HG02588 (cell line): ENCODE measurements at regions not wholly inside any gene's neighbourhood (a gene's known extent, or its start where the extent isn't known, plus 50 kb on each side); places are given as distances from the start of the nearest gene placed in this dataset.

ENCODE experiments used
- ATAC-seq: cut with Tn5 transposase; IDR thresholded peaks from one replicate; pipeline ENCODE4 v1.9.1; 2021; ENCODE audit warnings: mild to moderate bottlenecking, moderate library complexity; ENCODE audit not compliant: unreplicated experiment

DNA sequence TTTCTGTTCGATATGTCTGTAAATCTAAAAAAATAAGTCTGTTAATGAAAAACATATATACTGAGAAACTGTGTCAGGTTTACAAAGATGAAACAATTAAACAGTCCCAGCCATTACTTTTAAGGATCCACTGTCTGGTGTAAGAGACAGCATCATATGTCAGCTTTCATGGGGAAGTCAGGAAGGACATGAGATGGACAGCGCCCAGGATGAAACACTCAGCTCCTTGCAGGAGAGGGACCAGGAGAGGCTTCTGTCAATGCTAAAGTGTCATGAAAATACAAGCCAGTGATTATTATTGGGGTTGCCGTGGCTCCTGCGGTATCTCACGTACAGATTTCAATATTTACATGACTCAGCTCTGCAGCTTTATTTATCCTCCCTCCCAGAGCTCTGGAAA lies 1524.6 kb downstream of the TBC1D22A start:
- no peak for ATAC-seq

DNA sequence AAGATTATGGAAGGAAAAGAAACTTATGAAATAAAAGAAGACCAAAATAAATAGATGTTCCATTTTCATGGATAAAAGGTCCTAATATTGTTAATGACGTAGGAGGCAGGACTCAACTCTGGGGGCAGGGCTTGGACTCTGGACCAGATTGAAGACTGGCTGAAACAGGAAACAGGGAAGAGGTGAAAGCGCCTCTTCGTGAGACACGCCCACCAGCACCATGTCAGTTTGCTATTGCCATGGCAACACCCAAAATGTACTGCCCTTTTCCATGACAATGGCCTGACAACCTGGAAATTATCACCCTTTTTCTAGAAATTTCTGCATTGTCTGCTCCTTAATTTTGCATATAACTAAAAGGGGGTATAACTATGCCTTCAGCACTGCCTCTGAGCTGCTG lies 1522.2 kb downstream of the TBC1D22A start:
- no peak for ATAC-seq

DNA sequence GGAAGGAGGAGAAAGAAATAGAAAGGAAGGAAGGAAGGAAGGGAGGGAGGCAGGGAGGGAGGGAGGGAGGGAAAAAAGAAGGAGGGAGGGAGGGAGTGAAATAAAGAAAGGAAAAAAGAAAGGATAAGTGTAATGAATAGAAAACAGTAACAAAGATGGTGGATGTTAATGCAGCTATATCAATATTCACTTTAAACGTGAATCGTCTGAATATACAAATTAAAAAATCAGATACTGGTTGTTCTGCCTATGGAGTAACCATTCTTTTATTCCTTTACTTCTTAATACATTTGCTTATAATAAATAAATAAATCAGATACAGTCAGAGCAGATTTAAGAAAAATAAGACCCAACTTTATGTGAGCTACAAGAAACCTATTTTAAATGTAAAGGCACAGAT lies 1520.4 kb downstream of the TBC1D22A start:
- ATAC-seq: no peak

DNA sequence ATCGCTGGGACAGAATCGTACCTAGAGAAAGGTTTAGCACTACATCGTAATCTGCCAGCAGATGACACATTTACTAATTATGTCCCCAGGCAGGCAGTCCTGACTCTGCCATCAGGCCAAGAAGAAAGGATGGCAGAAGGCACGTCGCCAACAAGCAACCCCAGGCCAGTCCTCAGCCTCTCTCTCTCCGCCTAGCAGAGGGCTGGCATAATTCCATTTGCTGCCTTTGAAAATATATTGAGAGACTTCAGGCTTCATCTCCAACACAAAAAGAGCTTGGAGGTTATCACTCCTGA lies 1517.0 kb downstream of the TBC1D22A start:
- no peak for ATAC-seq

DNA sequence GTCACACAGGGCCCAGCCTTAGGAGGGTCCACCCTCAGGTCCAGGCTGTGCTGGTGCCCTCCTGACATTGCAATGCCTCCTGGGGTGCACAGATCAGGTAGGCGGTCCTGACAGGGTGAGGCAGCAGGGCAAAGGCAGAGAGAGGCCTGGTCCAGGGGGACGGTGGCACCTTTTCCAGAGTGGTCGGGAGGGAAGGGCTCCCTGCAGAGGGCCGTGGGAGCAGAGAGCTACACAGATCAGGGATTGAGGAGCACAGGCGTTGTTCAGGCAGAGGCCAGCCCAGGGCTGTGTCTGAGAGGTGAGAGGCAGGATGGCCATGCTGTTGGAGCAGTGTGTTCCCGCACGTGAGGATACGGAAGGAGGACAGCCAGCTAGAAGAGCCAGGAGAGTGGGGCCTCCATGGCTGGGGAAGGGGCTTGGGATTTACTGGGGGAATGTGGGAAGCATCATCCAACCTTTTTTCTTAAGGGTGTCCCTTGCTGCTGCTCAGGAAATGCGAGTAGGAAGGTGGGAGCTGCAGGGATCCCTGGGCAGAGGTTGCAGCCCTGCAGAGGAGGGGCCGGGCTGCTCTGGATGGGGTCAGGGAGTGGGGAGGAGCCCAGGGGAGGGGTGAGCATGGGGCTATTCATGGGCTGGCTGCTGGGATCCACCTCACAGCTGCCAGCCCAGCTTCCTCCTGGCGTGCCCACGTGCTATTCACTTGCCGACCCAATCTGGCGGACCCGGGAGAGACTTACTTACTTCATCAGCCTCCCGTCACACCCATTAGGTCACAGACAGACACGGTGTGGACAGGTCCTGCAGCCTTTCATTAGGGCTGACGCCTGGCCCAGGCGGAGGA lies 1516.4 kb downstream of the TBC1D22A start:
- ATAC-seq: no peak

DNA sequence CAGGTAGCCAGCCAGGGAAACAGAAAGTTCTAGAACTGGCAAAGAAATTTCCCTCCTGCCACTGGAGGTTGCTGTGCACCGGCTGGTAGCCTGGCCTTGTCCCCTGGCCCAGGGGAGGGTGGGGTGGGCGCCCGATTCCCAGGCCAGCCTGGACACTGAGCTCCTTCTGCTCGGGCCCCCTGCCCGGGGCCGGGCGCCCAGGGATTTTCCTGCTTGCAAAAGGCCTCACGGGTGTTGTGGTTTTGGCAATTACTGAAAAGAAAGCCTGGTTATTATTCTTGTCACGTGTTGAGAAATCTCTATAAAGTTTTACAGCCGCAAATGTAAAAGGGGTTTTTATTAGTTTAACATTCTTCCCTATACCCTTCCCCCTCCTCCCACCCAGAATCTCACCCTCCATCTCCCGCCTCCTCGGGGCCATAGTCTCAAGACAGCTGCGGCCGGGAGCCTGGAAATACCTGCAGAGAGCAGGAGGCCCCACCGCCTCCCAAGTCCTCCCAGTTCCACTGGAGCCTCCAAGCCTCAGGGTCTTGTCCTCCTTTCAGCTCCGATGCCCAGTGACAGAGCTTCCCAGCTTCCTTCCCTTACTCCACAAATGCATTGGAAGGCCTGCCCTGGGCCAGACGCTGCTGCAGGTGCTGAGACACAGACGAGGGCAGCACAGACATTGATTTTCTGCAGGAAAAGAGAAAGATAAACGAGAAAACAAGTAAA lies 1515.6 kb downstream of the TBC1D22A start:
- no peak for ATAC-seq

DNA sequence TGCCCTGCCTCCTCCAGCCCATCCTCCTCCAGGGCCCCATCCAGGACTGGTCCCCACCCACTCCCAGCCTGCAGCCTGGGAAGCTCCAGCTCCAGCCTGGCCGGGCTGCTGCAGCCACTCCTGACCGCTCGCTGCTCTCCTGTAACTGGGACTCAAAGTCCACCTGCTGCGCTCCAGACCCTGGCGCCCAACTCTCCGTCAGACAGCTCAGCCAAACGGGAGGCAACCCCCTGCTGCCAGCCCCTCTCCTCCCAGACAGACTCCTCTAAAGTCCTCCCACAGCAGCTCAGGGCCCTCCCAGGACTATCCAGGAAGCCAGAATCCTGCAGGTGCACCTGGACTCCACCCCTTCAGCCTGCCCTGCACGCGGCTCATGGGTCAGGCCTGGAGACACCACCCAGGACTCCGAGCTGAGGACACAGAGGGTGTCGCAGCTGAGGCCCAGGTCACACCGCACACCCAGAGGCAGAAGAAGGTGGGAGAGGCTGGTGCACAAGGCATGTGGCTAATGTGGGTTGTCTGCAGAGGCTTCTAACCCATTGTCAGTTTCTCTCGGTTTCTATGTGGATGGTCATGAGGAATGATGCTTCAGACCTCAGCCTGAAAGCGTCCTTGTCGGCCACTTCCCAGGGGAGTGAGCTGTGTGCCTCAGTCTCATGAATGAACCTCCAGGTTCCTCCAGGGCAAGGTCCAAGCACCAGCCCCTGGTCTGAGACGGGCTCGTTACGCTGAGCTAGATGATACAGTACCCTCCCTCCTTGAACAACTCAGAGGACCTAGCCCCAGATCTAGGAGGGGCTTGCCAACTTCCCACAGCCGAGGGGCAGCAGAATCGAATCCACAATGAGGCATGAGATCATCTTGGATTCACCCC lies 1514.8 kb downstream of the TBC1D22A start:
- ATAC-seq: no peak

DNA sequence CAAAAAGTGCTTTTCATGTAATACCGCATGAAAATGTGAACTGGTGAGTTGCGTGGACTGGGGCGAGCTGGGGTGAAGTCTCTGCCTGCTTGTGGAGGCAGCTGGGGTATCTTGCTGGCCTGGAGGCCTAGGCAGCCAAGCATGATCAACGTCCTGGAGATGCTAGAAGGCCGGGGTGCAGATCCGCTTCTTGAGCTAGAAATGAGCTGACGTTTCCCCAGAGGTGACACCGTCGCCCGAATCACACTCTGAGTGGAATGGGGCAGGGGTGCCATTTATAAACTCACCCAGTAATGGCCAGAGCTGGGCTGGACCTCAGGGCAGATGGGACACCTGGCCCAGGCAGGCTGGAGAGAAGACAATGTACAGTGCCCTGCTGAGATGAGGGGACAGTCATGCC lies 1513.0 kb downstream of the TBC1D22A start:
- no peak for ATAC-seq

DNA sequence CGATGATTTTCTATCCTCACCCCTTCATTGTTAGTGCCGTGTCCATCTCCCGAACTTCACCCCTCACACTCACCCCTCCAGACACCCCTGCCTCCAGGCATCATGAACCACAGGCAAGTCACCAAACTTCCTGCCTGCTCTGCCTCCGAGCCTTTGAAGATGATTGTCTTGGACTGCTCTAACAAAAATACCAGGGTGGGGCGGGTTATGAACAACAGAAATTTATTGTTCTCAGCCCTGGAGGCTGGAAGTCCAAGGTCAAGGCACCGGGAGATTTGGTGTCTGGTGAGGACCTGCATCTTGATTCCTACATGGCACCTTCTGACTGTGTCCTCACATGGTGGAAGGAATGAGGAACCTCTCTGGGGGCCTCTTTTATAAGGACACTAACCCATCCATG lies 1508.3 kb downstream of the TBC1D22A start:
- ATAC-seq: no peak

DNA sequence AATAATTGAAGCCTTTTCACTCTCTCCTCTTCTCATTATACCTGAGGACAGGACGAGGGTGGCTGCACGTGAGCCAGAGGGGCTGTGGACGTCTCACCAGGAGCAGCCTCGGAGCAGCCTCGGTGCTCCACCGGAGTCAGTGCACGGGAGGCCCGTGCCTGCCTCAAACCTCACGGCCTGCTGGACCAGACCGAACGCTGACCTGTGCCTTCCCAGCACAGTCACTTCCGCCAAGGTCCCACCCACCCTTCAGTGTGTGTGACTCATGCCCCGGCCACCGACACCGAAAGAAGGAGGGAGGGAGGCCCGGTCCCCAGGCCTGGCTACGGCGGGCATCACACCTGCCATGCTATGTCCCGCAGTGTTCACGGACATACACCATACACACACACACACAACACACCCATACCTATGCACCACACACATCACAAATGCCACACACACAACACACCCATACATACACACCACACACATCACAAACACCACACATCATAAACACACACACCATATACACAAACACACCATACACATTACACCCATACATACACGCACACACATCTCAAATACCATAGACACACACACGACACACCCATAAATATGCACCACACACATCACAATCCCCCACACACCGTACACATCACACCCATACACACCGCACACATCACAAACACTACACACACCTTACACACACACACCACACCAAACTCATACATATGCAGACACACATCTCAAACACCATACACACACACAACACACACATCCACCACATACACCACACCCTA lies 1506.5 kb downstream of the TBC1D22A start:
- ATAC-seq: no peak

DNA sequence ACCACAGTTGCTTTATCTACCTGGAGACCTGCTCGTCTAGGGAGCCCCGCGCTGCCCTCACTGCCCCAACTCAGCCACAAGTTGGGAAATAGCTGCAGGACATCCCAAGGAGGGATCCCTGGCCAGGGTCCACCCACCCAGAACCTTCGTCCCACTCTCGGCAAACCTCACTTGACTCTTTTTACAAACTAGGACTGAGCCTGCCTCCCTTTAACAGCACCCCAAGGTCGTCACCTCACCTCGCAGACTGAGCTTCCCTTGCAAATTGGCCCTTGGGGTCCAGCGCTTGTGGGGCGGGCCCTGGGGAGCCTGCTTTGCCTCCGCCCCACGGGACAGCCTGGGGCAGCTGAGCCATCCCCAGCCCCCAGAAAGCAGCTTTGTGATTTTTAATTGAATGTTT lies 1505.8 kb downstream of the TBC1D22A start:
- ATAC-seq: no peak

DNA sequence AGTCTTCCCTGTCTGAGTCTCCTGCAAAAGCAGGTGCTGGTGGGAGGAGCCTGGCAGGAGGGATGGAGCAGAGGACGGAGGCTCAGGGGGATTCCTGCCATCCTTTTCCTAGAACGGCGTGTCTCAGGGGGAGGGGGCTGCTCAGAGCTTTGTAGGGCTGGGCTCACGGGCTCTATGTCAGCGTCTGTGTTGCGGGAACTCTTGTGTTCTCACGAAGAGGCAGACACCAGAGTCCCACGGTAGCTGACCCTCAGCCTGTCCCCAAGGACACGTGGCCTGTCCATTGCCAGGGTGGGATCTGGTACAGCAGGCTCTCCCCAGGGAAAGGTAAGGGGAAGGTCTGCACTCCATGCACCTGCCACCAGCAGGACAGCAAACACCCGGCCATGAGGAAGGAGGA lies 1505.2 kb downstream of the TBC1D22A start:
- ATAC-seq: no peak

DNA sequence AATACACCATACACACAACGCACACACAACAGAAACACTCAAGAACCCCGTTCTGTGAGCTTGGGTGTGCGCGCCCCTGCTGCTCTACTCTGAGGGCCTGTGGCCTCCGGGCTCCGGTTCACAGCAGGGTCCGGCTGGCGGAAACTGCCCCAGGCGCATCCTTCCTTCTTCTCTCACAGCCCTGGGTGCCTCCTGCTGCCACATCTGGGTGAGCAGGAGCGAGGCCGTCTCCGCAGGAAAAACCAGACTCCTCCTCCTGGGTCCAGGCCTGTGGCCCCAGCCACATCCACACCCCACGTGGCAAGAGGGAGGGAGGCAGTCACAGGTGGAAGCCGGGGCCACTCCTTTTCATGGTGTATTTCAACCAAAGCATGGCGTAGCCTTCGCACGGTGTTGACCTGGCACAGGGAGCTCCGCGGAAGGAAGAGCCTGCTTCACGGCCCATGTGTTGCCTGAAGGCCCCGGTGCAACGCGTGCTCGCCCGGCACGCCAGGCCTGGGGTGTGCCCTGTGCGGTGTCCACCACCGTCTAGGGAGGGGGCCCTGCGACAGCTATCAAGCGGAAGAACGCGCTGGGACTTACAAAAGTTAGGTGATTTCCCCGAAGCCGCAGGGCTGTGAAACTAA lies 1502.7 kb downstream of the TBC1D22A start:
- ATAC-seq: no peak

DNA sequence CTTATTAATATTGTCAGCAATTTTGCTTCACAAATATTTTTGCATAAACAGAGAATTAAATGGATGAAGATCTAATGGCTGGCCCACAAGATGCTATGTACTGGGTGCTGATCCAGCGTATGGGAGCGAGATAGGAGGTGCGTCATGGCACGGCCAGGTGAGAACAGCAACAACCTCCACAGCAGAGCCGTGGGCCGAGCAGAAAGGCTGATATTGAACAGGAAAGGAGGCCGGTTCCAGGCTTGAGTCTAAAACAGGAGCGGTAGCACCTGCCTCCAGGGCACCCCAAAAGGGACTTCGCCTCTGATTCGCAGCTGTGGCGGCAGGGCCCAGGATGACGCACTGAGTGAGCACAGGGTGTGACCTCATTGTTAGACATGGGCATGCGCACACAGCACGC lies 1502.1 kb downstream of the TBC1D22A start:
- ATAC-seq: no peak

DNA sequence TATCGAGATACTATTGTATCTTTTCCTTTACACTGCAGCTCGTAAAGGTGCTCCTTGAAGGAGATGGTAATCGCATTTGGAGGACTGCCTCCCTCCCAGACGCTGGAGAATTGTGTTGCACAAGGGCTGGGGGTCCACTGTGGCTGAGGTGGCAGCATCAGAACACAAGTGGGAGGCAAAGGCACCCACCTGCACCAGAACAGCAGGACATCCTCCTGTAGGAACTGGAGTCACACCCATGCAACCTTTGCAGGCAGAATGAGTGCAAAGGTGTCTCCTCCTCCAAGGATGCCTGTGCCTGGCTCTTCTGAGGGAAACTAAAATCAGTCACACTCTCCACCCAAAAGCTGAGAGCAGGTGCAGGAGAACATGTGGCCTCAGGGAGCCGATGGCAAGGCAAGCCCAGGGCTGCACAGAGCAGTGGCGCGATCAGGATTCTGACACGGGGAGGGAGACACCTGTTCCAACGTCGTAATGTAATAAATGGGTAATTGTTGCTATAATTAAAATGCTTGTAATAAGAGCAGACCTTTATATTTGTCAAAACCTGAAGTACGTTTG lies 1501.4 kb downstream of the TBC1D22A start:
- ATAC-seq: no peak

DNA sequence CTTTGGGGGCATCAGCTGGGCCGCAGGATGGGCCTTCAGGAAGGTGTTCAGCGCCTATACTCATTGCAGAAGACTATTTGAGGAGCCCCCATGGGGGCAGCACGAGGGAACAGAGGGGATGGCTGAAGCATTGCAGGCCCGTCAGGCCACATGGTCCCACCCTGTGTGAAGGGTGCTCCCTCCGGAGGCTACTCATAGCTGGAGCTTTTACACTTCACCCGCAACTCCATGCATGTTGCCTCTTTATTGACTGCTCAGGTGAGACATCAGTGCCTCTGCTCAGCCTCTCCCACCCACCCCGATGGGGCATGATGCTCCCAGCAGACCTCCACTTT lies 1500.9 kb downstream of the TBC1D22A start:
- ATAC-seq: no peak

DNA sequence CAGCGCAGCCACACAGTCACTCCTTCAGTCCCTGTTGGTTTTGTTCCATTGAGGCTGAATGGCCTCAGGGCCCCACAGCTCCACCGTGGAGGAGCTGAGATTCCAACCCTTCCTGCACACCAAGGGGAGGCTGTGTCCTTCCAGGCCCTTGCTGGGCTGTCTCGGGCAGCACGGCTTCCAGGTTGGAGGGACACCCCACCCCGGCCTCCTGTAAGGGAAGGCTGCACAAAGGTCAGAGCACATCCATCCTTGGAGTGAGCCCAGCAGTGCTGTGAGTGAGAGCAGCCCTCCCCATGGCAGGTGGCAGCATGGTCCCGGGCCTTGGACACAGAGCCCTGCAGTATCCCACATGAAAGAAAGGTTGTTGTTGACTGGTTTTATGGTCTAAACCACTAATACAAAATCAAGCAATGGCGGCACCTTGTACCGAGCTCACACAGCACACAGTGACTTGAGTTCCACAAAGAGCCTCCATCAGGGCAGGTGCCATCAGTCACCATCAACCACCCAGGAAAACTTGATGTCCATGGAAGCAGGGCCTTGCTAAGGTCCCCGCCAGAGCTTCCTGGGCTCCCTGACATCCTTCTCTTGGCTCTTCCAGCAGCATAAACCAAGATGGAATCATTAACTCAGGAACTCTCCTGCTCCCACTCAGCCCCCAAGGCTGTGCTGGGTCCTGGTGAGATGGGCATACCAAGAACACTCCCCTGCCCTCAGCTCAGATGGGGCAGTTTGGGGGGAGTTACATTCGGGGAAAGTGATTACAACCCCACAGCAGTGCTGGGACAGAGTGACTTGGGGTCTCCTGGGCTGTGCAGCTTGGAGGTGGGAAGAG lies 1500.4 kb downstream of the TBC1D22A start:
- no peak for ATAC-seq

DNA sequence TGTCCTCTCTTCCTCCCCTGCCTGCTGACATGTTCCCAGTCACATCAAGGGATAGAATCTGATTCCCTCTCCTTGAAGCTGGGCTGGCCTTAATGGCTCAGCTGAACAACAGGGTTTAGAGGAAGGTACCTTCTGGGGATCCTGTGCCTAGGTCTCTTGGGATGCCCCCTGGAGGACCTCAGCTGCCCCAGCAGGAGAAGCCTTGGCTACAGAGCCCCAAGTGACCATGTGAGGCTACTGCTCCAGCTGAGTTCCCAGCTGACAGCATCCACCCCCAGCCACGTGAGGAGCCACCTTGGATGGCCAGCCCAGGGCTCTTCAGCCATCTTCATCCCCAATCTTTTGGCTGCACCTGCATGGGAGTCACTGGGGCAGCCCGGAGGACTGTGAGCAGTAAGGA lies 1499.3 kb downstream of the TBC1D22A start:
- no peak for ATAC-seq

DNA sequence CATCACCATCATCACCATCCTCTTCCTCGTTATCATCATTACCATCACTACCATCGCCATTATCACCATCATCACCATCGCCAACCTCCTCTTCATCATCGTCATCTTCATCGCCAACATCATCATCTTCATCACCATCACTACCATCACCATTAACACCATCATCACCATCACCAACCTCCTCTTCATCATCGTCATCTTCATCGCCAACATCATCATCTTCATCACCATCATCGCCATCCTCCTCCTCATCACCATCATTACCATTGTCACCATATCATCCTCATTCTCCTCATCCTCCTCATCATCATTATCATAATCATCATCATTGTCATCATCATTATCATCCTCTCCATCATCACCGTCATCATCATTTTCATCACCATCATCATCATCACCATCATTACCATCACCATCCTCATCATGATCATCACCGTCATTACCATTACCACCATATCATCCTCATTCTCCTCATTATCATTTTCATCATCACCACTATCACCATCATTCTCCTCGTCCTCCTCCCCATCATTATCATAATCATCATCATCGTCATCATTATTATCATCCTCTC lies 1498.7 kb downstream of the TBC1D22A start:
- ATAC-seq: no peak
